Hippocampal formation (tissue), 2 donors: ENCODE measurements at regions not wholly inside any gene's neighbourhood (a gene's known extent, or its start where the extent isn't known, plus 50 kb on each side); places are given as distances from the start of the nearest gene placed in this dataset.

Experiments used
- DNase-seq, 2 donors: peaks; one replicate each; lab custom pipeline; 2025; lab: John Stamatoyannopoulos, UW

GRCh38 chrX:94041881-94042280, 367.9 kb downstream of the FAM133A start:
- no peak for DNase-seq

DNA sequence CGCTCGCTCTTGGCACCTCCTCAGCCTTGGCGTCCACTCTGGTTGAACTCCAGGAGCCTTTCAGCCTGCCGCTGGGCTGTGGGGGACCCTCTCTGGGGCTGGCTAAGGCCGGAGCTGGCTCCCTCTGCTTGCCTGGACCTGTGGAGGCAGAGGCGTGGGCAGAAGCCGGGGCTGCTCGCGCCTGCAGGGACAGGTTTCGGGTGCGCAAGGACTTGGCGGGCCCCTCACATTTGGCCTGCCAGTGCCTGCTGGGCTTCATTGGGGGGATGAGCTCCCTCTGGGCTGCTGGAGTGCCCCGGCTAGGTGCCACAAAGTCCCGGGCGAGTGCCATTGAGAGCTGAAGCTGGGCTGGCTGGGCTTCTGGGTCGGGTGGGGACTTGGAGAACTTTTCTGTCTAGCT, 371.7 kb downstream of the FAM133A start:
- no peak for DNase-seq

DNA sequence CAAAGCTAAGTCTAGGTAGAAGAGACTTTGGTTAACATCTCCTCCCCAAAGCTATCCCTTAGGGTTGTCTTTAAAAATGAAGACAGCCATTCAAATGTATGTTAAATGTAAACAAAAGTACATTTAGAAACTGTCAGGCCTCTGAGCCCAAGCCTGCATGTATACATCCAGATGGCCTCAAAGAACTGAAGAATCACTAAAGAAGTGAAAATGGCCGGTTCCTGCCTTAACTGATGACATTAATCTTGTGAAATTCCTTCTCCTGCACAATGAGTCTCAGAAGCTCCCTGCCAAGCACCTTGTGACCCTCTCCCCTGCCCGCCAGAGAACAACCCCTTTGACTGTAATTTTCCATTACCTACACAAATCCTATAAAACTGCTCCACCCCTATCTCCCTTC, 377.9 kb downstream of the FAM133A start:
- DNase-seq: no peak

DNA sequence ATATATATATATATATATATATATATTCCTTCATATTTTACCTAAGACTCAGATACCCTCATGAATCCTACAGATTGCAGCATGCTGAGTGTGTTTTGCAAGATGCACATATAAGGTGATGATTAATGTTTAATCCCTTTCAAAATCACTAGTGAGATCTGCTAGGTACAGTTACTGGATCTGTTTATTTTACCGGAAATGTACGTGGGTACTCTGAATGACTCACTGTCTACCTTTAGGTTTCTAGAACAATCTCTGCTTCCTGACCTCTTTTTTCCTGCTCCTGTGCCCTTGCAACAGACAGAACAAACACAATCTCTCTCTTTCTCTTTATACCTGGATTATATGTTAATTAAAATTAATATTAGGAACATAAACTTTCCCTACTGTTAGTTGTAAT, 379.6 kb downstream of the FAM133A start:
- no peak for DNase-seq

- DNase-seq: no peak
Measured at GRCh38 chrX:94057385-94057784, 383.4 kb downstream of the FAM133A start.

- DNase-seq: no peak
Measured at GRCh38 chrX:94058728-94059382, 384.8 kb downstream of the FAM133A start.

- no peak for DNase-seq
Measured at GRCh38 chrX:94065091-94065490, 391.1 kb downstream of the FAM133A start.

GRCh38 chrX:94089149-94089548, 415.1 kb downstream of the FAM133A start:
- DNase-seq: no peak

- no peak for DNase-seq
Measured at GRCh38 chrX:94097868-94098267, 423.9 kb downstream of the FAM133A start.

GRCh38 chrX:94107981-94108380, 434.0 kb downstream of the FAM133A start:
- no peak for DNase-seq

DNA sequence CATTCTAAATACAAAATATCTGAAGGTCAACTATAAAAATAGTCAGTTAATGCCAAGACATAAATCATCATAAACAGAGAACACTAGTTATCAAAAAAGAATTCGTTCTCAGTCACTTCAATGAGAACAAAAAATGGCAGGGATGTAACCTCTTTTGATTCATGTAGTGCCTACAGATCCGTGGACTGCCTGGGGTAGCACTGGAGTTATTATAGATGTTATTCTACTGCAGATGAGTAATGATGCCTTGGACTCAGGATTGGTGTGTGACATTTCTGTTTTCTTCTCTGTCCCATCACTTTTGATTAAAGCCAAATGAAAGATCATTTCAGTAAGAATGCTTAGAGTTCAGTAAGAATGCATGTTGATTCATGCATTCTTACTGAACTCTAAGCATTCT, 440.4 kb downstream of the FAM133A start:
- no peak for DNase-seq

- DNase-seq: no peak
Measured at GRCh38 chrX:94121799-94122198, 447.8 kb downstream of the FAM133A start.

GRCh38 chrX:94123062-94123461, 449.1 kb downstream of the FAM133A start:
- no peak for DNase-seq

- no peak for DNase-seq
Measured at GRCh38 chrX:94162971-94163370, 489.0 kb downstream of the FAM133A start.

- no peak for DNase-seq
Measured at GRCh38 chrX:94178145-94178788, 504.3 kb downstream of the FAM133A start.

DNA sequence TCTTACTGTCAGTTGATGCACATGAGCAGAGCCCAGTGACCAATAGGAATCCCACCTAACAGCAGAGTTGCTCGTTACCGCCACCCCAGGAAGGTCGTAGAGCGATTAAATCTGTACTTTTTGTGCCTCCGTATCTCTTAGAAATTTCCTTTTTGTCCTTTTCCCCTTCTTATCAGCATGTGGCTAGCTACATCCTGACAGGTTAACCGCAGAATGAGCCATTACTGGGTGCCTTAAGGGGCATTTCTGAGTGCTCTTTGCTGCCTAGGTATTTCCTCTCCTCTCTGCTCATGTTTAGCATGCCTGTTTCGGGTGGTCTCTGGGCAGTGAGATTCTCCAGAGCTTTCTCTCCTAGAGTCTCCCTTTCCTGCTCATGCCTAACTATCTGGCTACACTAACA, 530.5 kb downstream of the FAM133A start:
- no peak for DNase-seq

- no peak for DNase-seq
Measured at GRCh38 chrX:94216738-94217137, 542.7 kb downstream of the FAM133A start.

- no peak for DNase-seq
Measured at GRCh38 chrX:94252211-94252610, 578.2 kb downstream of the FAM133A start.

DNA sequence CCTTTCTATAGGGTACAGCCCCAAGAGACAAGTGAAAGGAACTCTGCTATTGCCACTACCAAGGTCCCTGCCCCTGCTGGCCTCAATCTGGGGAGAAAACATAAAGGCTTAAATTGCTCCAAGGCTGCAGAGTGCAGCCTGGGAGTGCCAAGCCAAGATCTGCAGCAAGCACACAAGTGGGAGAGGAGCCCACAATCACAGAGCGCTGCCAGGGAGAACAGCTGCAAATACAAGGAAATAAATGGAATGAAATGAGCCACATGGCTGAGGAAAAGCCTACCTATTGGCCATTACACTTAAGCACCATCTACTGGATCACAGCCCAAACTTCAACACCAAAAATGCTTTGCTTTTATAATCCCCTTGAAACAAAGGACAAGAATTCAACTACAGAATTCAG, 582.4 kb downstream of the FAM133A start:
- DNase-seq: no peak

- DNase-seq: no peak
Measured at GRCh38 chrX:94265323-94265722, 591.3 kb downstream of the FAM133A start.

- DNase-seq: no peak
Measured at GRCh38 chrX:94288325-94288724, 614.3 kb downstream of the FAM133A start.

DNA sequence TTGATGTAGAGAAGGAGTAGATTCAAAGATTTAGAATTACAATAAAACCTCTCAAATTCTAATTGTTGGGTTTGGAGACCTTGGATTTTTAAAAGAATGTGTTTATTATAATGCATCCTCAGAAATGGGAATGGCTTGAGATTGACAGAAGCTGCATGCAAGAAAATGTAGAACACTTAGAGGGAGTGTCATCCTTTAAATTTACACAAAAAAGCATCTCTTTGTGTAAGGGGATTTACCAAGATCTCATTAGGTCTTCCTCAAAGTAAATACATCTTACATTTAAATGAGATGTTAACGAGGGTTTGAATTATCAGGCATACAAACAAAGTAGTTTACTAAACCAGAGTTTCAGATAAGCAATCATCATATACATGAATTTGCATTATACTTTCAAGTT, 615.0 kb downstream of the FAM133A start:
- no peak for DNase-seq

- DNase-seq: no peak
Measured at GRCh38 chrX:94302446-94302845, 628.4 kb downstream of the FAM133A start.

GRCh38 chrX:94329182-94329581, 655.2 kb downstream of the FAM133A start:
- DNase-seq: no peak
